Nephron progenitor cell (in vitro differentiated cells): ENCODE measurements at regions not wholly inside any gene's neighbourhood (a gene's known extent, or its start where the extent isn't known, plus 50 kb on each side); places are given as distances from the start of the nearest gene placed in this dataset.

Source experiments
- DNase-seq: peaks from one replicate; pipeline ENCODE4 v3.0.0; 2021
- H3K27ac Mint-ChIP-seq: 2 replicates; pipeline ENCODE4 v1.8.0; 2021; ENCODE audit warnings: mild to moderate bottlenecking, moderate library complexity, mixed read lengths
- H3K27me3 Mint-ChIP-seq: 2 replicates; pipeline ENCODE4 v1.8.0; 2021; ENCODE audit warnings: mild to moderate bottlenecking, low read depth, mixed read lengths; ENCODE audit not compliant: poor library complexity
- H3K36me3 Mint-ChIP-seq: 2 replicates; pipeline ENCODE4 v1.8.0; 2021; ENCODE audit warnings: low read depth, mixed read lengths
- H3K4me1 Mint-ChIP-seq: 2 replicates; pipeline ENCODE4 v1.8.0; 2021; ENCODE audit warnings: mixed read lengths
- H3K4me3 Mint-ChIP-seq: 2 replicates; pipeline ENCODE4 v1.8.0; 2021; ENCODE audit warnings: mild to moderate bottlenecking, moderate library complexity, mixed read lengths
- H3K9me3 Mint-ChIP-seq: 2 replicates; pipeline ENCODE4 v1.8.0; 2021; ENCODE audit warnings: mild to moderate bottlenecking, moderate library complexity, mixed read lengths
- TF ChIP-seq, protein P1 (sequence below): fragments of 200-600 bp; sonication (generic); IDR thresholded peaks from 2 replicates; pipeline ENCODE4 v1.5.0; 2021; ENCODE audit warnings: antibody characterized with exemption

DNA sequence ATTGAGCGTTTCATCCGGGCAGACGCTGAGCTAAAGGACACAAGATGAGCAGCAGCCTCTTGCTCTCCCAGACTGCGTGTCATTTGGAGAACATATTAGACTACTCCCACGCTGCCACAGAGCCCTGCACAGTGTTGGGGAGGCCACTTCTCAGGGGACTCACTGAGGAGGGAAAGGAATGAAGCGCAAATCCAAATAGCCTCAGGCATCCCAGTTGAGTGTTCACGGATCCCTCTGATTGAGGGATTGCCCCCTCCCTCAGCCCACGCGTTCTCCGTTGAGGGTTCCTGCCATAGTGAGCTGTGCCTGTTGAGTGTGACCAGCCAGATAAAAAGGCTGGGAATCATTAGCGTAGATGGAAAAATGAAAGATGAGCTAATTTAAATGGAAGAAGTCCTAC is 563.4 kb downstream of the ACTR3B start:
- H3K9me3 Mint-ChIP-seq = peaks cover 92% of the 10 kb centered on the region
- no peaks in the 10 kb centered on the region for H3K4me1 Mint-ChIP-seq
- H3K27ac Mint-ChIP-seq = no peak overlapping the region

DNA sequence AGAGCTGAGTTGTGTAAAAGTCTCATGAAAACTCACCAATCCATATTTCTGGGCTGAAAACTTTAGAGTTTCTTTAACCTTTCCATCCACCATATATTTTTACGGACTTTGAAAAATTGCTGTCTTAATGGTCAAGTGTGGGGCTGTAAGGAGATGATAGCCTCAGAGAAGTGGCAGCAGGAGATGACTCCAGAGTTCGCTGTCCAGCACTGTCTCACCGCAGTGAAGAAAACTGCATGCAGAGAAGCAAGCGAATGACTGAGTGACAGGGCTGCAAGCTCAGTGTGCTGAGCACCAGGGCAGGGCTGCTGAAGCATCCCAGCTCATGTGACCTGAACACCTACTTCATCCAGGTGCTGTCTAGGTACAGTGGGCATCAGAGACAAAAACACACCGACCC is 564.5 kb downstream of the ACTR3B start:
- DNase-seq = no peak
- Mint-ChIP-seq H3K36me3 (no peaks in the 10 kb centered on the region), H3K27ac (no peak overlapping the region), H3K9me3 (peaks cover 90% of the 10 kb centered on the region), H3K4me3 (no peak overlapping the region), H3K4me1 (no peaks in the 10 kb centered on the region), H3K27me3 (no peaks in the 10 kb centered on the region)
- TF ChIP-seq, protein P1, sequence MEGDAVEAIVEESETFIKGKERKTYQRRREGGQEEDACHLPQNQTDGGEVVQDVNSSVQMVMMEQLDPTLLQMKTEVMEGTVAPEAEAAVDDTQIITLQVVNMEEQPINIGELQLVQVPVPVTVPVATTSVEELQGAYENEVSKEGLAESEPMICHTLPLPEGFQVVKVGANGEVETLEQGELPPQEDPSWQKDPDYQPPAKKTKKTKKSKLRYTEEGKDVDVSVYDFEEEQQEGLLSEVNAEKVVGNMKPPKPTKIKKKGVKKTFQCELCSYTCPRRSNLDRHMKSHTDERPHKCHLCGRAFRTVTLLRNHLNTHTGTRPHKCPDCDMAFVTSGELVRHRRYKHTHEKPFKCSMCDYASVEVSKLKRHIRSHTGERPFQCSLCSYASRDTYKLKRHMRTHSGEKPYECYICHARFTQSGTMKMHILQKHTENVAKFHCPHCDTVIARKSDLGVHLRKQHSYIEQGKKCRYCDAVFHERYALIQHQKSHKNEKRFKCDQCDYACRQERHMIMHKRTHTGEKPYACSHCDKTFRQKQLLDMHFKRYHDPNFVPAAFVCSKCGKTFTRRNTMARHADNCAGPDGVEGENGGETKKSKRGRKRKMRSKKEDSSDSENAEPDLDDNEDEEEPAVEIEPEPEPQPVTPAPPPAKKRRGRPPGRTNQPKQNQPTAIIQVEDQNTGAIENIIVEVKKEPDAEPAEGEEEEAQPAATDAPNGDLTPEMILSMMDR = no peak

More for the DNA sequence above, 563.4 kb downstream of the ACTR3B start:
- H3K36me3 Mint-ChIP-seq = peaks cover 5% of the 10 kb centered on the region
- DNase-seq = no peak
- H3K4me3 Mint-ChIP-seq = no peak overlapping the region
- TF ChIP-seq, protein P1 = no peak
- no peaks in the 10 kb centered on the region for H3K27me3 Mint-ChIP-seq

DNA sequence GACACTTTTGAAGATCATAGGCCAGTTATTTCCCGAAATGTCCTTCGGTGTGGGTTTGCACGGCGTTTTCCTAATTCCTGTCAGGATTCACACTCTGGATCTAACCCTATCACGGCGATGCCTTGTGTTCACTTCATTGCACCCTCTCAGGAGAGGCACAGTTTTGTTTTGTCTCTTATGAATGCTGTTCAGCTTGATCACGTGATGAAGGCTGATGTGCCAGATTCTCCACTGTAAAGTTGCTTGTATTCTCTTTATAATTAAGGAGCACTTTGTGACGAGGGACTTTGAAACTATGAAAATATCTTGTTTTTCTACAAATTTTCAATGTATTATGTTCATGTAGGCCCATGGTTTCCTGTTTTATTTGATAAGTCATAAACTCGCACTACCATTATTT is 568.1 kb downstream of the ACTR3B start:
- Mint-ChIP-seq H3K4me1 (no peaks in the 10 kb centered on the region), H3K27ac (no peak overlapping the region), H3K27me3 (no peaks in the 10 kb centered on the region), H3K9me3 (peaks cover 85% of the 10 kb centered on the region), H3K36me3 (no peaks in the 10 kb centered on the region), H3K4me3 (no peak overlapping the region)
- no peak for DNase-seq
- TF ChIP-seq, protein P1 = no peak

DNA sequence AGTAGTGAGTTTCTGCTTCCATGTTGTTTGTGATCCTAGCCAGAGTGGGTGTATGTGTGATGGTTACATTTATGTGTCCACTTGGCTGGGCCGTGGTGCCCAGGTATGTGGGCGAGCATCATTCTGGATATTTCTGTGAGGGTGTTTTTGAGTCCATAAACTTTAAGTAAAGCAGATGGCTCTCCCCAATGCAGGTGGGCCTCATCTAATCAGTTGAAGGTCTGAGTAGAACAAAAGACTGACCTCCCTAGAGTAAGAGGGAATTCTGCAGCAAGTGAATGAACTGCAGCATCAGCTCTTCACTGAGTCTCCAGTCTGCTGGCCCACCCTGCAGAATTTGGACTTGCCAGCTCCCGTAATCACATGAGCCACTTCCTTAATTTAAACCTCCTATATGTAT is 571.9 kb downstream of the ACTR3B start:
- no peak overlapping the region for H3K27ac Mint-ChIP-seq
- no peak for DNase-seq
- H3K27me3 Mint-ChIP-seq = no peaks in the 10 kb centered on the region
- H3K36me3 Mint-ChIP-seq = no peaks in the 10 kb centered on the region
- H3K4me3 Mint-ChIP-seq = no peak overlapping the region
- no peaks in the 10 kb centered on the region for H3K4me1 Mint-ChIP-seq
- H3K9me3 Mint-ChIP-seq = peaks cover 87% of the 10 kb centered on the region
- TF ChIP-seq, protein P1 = no peak

DNA sequence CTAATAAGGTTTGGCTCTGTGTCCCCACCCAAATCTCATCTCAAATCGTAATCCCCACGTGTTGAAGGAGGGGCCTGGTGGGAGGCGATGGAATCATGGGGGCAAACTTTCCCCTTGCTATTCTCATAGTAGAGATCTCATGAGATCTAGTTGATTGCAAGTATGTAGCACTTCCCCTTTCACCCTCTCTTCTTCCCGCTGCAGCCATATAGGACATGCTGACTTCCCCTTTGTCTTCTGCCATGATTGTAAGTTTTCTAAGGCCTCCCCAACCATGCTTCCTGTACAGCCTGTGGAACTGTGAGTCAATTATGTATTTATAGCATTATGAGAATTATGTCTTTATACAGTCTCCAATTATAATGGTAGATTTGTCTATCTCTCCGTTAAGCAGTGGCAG is 594.5 kb downstream of the ACTR3B start:
- peaks cover 3% of the 10 kb centered on the region for H3K27me3 Mint-ChIP-seq
- TF ChIP-seq, protein P1 = no peak

DNA sequence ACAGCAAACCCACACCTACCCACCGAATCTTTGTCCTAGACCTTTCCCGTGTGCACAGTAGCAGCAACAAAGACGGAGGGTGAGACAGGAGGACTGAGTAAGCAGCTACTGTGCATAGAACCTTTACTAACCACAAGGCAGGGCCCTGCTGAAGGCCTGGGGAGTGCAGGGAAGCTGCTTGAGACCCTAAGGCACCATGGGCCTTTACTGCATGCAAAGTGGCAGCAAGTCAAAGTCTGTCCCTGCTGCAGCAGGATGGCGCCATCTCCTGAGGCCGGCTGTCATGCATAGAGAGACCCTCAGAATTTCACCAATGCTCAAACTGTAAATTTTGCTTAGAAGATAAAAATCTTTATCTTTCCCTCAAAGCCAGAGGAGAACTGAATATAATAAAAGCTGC is 610.5 kb downstream of the ACTR3B start:
- Mint-ChIP-seq H3K4me1 (no peaks in the 10 kb centered on the region), H3K36me3 (no peaks in the 10 kb centered on the region), H3K9me3 (peaks cover 66% of the 10 kb centered on the region), H3K27me3 (peaks cover 3% of the 10 kb centered on the region), H3K27ac (no peak overlapping the region), H3K4me3 (no peak overlapping the region)
- no peak for DNase-seq
- TF ChIP-seq, protein P1 = no peak

More for the DNA sequence above, 594.5 kb downstream of the ACTR3B start:
- H3K9me3 Mint-ChIP-seq = peaks cover 73% of the 10 kb centered on the region
- no peak overlapping the region for H3K27ac Mint-ChIP-seq
- no peaks in the 10 kb centered on the region for H3K4me1 Mint-ChIP-seq
- no peaks in the 10 kb centered on the region for H3K36me3 Mint-ChIP-seq
- no peak for DNase-seq
- H3K4me3 Mint-ChIP-seq = no peak overlapping the region
